H9 (cell line): ENCODE measurements at regions not wholly inside any gene's neighbourhood (a gene's known extent, or its start where the extent isn't known, plus 50 kb on each side); places are given as distances from the start of the nearest gene placed in this dataset.

ENCODE experiments used
- DNase-seq: peaks from one replicate; pipeline ENCODE4 v3.0.0-alpha.2; 2017
- H2AFZ ChIP-seq: one replicate; pipeline ENCODE4 v1.6.1; 2013; ENCODE audit warnings: mild to moderate bottlenecking, low read length, control low read depth, moderate library complexity
- H2AK5ac ChIP-seq: 2 replicates; pipeline ENCODE4 v1.6.1; 2013; ENCODE audit warnings: low read length, control low read depth, mixed read lengths; ENCODE audit not compliant: insufficient read length
- H2BK120ac ChIP-seq: one replicate; pipeline ENCODE4 v1.6.1; 2013; ENCODE audit warnings: low read depth, mild to moderate bottlenecking, low read length, control low read depth, inconsistent platforms; ENCODE audit not compliant: poor library complexity, severe bottlenecking
- H2BK12ac ChIP-seq: 2 replicates; pipeline ENCODE4 v1.6.1; 2013; ENCODE audit warnings: low read length, control low read depth, mixed read lengths, low read depth; ENCODE audit not compliant: insufficient read length
- H2BK15ac ChIP-seq: 2 replicates; pipeline ENCODE4 v1.6.1; 2013; ENCODE audit warnings: low read depth, low read length, control low read depth
- H2BK20ac ChIP-seq: one replicate; pipeline ENCODE4 v1.6.1; 2013; ENCODE audit warnings: low read depth, mild to moderate bottlenecking, low read length, control low read depth, inconsistent platforms; ENCODE audit not compliant: poor library complexity, severe bottlenecking
- H2BK5ac ChIP-seq: 2 replicates; pipeline ENCODE4 v1.6.1; 2013; ENCODE audit warnings: low read length, control low read depth, mixed read lengths; ENCODE audit not compliant: insufficient read length
- H3K14ac ChIP-seq: 2 replicates; pipeline ENCODE4 v1.6.1; 2013; ENCODE audit warnings: low read length, control low read depth; ENCODE audit not compliant: insufficient read depth
- H3K18ac ChIP-seq: 2 replicates; pipeline ENCODE4 v1.6.1; 2013; ENCODE audit warnings: low read depth, mild to moderate bottlenecking, mixed read lengths, low read length, control low read depth; ENCODE audit not compliant: insufficient read length
- H3K23ac ChIP-seq: 2 replicates; pipeline ENCODE4 v1.6.1; 2013; ENCODE audit warnings: low read length, control low read depth, mixed read lengths, low read depth; ENCODE audit not compliant: insufficient read length
- H3K23me2 ChIP-seq: 2 replicates; pipeline ENCODE4 v1.6.1; 2013; ENCODE audit warnings: low read depth, mild to moderate bottlenecking, mixed read lengths, low read length, control low read depth; ENCODE audit not compliant: insufficient read length, poor library complexity, severe bottlenecking
- H3K27ac ChIP-seq: 2 replicates; pipeline ENCODE4 v1.5.1; 2013; ENCODE audit warnings: low read length, control low read depth, mixed read lengths, low read depth; ENCODE audit not compliant: insufficient read length
- H3K27me3 ChIP-seq: 2 replicates; pipeline ENCODE4 v1.6.1; 2013; ENCODE audit warnings: low read length, control low read depth, inconsistent platforms; ENCODE audit not compliant: insufficient read depth
- H3K4ac ChIP-seq: 2 replicates; pipeline ENCODE4 v1.6.1; 2013; ENCODE audit warnings: low read depth, mild to moderate bottlenecking, control low read depth, inconsistent platforms, low read length, moderate library complexity
- H3K4me1 ChIP-seq: 2 replicates; pipeline ENCODE4 v1.6.1; 2013; ENCODE audit warnings: low read length, control low read depth, inconsistent platforms; ENCODE audit not compliant: insufficient read depth
- H3K4me2 ChIP-seq: 2 replicates; pipeline ENCODE4 v1.6.1; 2013; ENCODE audit warnings: low read length, control low read depth, mixed read lengths; ENCODE audit not compliant: insufficient read length, insufficient read depth
- H3K56ac ChIP-seq: 2 replicates; pipeline ENCODE4 v1.6.1; 2013; ENCODE audit warnings: low read depth, mild to moderate bottlenecking, mixed read lengths, low read length, control low read depth; ENCODE audit not compliant: insufficient read length
- H3K79me1 ChIP-seq: 2 replicates; pipeline ENCODE4 v1.6.1; 2013; ENCODE audit warnings: low read depth, mild to moderate bottlenecking, moderate library complexity, low read length, control low read depth, inconsistent platforms; ENCODE audit not compliant: insufficient read depth, poor library complexity, severe bottlenecking
- H3K79me2 ChIP-seq: 2 replicates; pipeline ENCODE4 v1.6.1; 2013; ENCODE audit warnings: low read length, control low read depth, inconsistent platforms; ENCODE audit not compliant: insufficient read depth
- H3K9ac ChIP-seq: 2 replicates; pipeline ENCODE4 v1.6.1; 2013; ENCODE audit warnings: low read length, control low read depth, mixed read lengths; ENCODE audit not compliant: insufficient read length; ENCODE audit errors: extremely low read depth
- H3K9me3 ChIP-seq: one replicate; pipeline ENCODE4 v1.6.1; 2013; ENCODE audit warnings: low read depth, low read length, inconsistent platforms; ENCODE audit not compliant: control insufficient read depth
- H3T11ph ChIP-seq: one replicate; pipeline ENCODE4 v1.6.1; 2013; ENCODE audit warnings: mild to moderate bottlenecking, low read length, control low read depth, inconsistent platforms
- H4K20me1 ChIP-seq: one replicate; pipeline ENCODE4 v1.6.1; 2013; ENCODE audit not compliant: control insufficient read depth, insufficient read length, insufficient read depth
- H4K5ac ChIP-seq: 2 replicates; pipeline ENCODE4 v1.6.1; 2013; ENCODE audit warnings: low read depth, mild to moderate bottlenecking, mixed read lengths, low read length, control low read depth; ENCODE audit not compliant: insufficient read length
- H4K8ac ChIP-seq: replicated peaks from 2 replicates; pipeline ENCODE4 v1.6.1; 2013; ENCODE audit warnings: low read length, control low read depth, mixed read lengths, low read depth; ENCODE audit not compliant: insufficient read length
- H4K91ac ChIP-seq: 2 replicates; pipeline ENCODE4 v1.6.1; 2013; ENCODE audit warnings: low read depth, mild to moderate bottlenecking, moderate library complexity, mixed read lengths, low read length, control low read depth; ENCODE audit not compliant: insufficient read length
- H3K27ac Mint-ChIP-seq, 3 experiments: 2 replicates in 2 of 3; 3 replicates in 1 of 3; pipeline ENCODE4 v1.8.0; 2020 to 2021; ENCODE audit warnings: mixed read lengths in 3 of 3, mild to moderate bottlenecking in 1 of 3, moderate library complexity in 1 of 3
- H3K27me3 Mint-ChIP-seq: 2 replicates; pipeline ENCODE4 v1.8.0; 2021; ENCODE audit warnings: low read depth, mild to moderate bottlenecking, moderate library complexity, mixed read lengths
- H3K36me3 Mint-ChIP-seq, 3 experiments: 2 replicates in 2 of 3; 3 replicates in 1 of 3; pipeline ENCODE4 v1.8.0; 2020 to 2021; ENCODE audit warnings: low read depth in 3 of 3, mixed read lengths in 3 of 3; ENCODE audit not compliant: insufficient read depth in 1 of 3
- H3K4me1 Mint-ChIP-seq, 2 experiments: 2 replicates each; pipeline ENCODE4 v1.8.0; 2020; ENCODE audit warnings: mixed read lengths in 2 of 2
- H3K4me3 Mint-ChIP-seq, 2 experiments: 2 replicates in 1 of 2; 3 replicates in 1 of 2; pipeline ENCODE4 v1.8.0; 2020 to 2021; ENCODE audit warnings: mild to moderate bottlenecking in 2 of 2, mixed read lengths in 2 of 2, moderate library complexity in 1 of 2
- H3K9me3 Mint-ChIP-seq, 2 experiments: 2 replicates in 1 of 2; 3 replicates in 1 of 2; pipeline ENCODE4 v1.8.0; 2020; ENCODE audit warnings: mild to moderate bottlenecking in 2 of 2, mixed read lengths in 2 of 2, moderate library complexity in 1 of 2
- WGBS: extraction: QIAGEN DNeasy Blood & Tissue Kit; methylation state at CpG from one replicate; pipeline ENCODE4 v1.1.7; 2013; ENCODE audit warnings: missing lambda C conversion rate, low lambda C conversion rate, mixed read lengths; ENCODE audit not compliant: insufficient read length; ENCODE audit errors: extremely low coverage; 5-methylcytosine and 5-hydroxymethylcytosine counted together
- TF ChIP-seq, protein P1 (sequence below): fragments of 200-600 bp; sonication (generic); conservative IDR thresholded peaks from 3 replicates; pipeline ENCODE4 v1.8.0; 2021; ENCODE audit warnings: antibody characterized with exemption, mild to moderate bottlenecking

DNA sequence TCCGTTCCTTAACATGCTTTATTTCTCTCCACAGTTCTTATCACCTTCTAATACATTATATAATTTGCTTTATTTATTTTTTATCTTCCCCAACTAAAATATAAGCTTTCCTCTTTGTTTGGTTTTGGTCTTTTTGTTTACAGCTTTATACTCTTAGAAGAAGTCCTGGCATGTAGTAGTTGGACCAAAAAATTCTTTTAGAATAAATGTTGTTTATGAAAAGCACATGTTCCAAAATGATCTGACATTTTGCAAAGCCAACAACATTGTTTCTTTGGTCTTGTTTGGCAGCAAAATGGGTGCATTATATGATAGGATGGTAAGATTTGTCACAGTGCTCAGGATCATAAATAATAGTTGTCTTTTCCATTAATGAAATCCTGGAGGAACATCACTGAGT lies 312.5 kb downstream of the LRIG3 start:
- H3K27ac ChIP-seq = no peak overlapping the region
- no peak overlapping the region for H4K8ac ChIP-seq
- DNase-seq = no peak
- no peaks in the 10 kb centered on the region for H3K23me2 ChIP-seq
- 0 out of 2 replicates have a peak, but pooled peaks cover 3% of the 10 kb centered on the region for H3K27me3 Mint-ChIP-seq
- no peak overlapping the region for H2BK15ac ChIP-seq
- H2AK5ac ChIP-seq = no peak overlapping the region
- H3K27ac Mint-ChIP-seq = no peak overlapping the region
- no peak overlapping the region for H2BK20ac ChIP-seq
- no peak overlapping the region for H3K9ac ChIP-seq
- no peak overlapping the region for H3K4ac ChIP-seq
- no CpG with 5 or more reads among the region's 1 CpG for WGBS
- H2AFZ ChIP-seq = no peak overlapping the region
- H4K5ac ChIP-seq = no peak overlapping the region
- H3K9me3 Mint-ChIP-seq = no peaks in the 10 kb centered on the region; a peak in 2 of 5 replicates
- no peak overlapping the region for H3T11ph ChIP-seq
- no peak overlapping the region for H3K56ac ChIP-seq
- no peak overlapping the region for H2BK5ac ChIP-seq
- no peak overlapping the region for H4K91ac ChIP-seq
- no peaks in the 10 kb centered on the region for H4K20me1 ChIP-seq
- H3K27me3 ChIP-seq = no peaks in the 10 kb centered on the region
- H3K18ac ChIP-seq = no peak overlapping the region
- no peaks in the 10 kb centered on the region; a peak in 1 of 7 replicates for H3K36me3 Mint-ChIP-seq
- H3K4me3 Mint-ChIP-seq = no peak overlapping the region
- no peaks in the 10 kb centered on the region for H3K79me1 ChIP-seq
- no peaks in the 10 kb centered on the region for H3K79me2 ChIP-seq
- no peak overlapping the region for H3K23ac ChIP-seq
- H3K4me2 ChIP-seq = no peak overlapping the region
- TF ChIP-seq, protein P1, sequence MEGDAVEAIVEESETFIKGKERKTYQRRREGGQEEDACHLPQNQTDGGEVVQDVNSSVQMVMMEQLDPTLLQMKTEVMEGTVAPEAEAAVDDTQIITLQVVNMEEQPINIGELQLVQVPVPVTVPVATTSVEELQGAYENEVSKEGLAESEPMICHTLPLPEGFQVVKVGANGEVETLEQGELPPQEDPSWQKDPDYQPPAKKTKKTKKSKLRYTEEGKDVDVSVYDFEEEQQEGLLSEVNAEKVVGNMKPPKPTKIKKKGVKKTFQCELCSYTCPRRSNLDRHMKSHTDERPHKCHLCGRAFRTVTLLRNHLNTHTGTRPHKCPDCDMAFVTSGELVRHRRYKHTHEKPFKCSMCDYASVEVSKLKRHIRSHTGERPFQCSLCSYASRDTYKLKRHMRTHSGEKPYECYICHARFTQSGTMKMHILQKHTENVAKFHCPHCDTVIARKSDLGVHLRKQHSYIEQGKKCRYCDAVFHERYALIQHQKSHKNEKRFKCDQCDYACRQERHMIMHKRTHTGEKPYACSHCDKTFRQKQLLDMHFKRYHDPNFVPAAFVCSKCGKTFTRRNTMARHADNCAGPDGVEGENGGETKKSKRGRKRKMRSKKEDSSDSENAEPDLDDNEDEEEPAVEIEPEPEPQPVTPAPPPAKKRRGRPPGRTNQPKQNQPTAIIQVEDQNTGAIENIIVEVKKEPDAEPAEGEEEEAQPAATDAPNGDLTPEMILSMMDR = no peak
- H3K14ac ChIP-seq = no peak overlapping the region
- no peak overlapping the region for H2BK12ac ChIP-seq
- no peak overlapping the region for H2BK120ac ChIP-seq
- peaks cover 4% of the 10 kb centered on the region in 2 experiments; a peak in 3 of 4 replicates for H3K4me1 Mint-ChIP-seq
- H3K9me3 ChIP-seq = no peaks in the 10 kb centered on the region
- H3K4me1 ChIP-seq = no peaks in the 10 kb centered on the region
